COLO668 (cell line): ENCODE measurements at regions not wholly inside any gene's neighbourhood (a gene's known extent, or its start where the extent isn't known, plus 50 kb on each side); places are given as distances from the start of the nearest gene placed in this dataset.

Experiments
- DNase-seq: peaks from one replicate; lab custom pipeline; 2025; ENCODE audit not compliant: unreplicated experiment; lab: John Stamatoyannopoulos, UW

GRCh38 chr1:81496349-81496748, 304.4 kb upstream of the ADGRL2 start:
- no peak for DNase-seq

DNA sequence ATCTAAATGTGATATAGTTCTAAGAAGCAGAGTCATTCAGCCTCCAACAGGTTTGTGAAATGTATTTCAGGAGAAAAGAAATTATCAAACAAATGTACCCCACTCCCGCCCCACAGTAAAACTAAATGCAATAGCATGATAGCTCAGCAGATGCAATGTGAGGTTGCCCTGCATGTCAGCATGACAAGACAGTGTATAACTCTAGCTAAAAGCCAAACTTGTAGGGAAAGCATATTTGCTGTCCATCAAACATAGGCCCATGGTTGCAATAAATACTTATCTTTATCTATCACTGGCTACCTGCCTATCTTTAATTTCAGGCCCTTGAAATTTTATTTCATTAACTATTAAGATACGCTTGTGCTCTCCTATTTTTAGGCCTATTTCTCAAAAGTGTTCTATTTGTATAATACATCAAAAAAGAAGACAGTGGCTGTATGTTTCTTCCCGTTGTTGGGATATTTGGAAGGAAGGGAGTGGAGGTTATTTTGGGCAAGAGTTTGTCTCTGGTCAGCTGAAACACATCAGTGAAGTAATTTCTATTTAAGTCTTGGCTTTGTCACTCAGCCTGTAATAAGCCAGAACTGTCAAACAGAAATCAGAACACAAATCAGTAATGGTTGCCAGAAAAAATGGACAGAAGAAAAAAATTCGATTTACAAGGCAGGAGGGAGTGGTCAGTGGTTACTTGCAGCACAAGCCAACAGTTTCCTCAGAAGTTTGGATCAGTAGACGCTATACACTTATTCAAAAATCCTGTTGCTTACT, 307.4 kb upstream of the ADGRL2 start:
- no peak for DNase-seq

DNA sequence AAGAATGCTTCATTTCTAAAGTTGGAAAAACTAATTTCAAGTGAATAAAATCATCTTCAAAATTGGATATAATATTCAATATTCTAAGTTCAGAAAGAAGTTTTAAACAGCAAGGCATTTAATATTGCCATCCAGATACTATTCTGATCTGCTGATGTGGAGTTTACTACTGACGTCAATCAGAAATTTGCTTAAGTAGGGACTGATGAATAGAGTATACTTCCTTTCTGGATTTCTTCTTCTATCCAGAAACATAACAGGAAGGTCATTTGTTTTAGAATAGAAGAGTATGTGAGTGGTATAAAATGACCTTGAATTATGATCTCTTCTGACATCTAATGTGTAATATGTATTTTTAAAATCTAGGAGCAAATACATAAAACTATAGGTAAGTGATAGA, 308.1 kb upstream of the ADGRL2 start:
- no peak for DNase-seq

DNA sequence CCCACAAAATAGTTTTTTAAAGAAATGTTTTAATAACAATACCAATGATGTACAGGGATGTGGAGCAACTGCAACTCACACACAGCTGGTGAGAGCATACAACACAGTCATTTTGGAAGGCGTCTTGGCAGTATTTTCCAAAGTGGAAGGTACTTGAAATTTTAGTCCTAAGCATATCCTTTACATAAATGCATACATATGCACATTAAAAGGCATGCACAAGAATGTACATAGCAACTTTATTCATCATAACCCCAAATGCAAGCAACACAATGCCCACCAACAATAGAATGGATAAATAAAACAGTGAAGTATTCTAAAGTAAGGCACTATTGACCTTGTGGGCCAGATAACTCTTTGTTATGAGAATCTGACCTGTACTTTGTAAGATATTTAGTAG, 310.1 kb upstream of the ADGRL2 start:
- DNase-seq: no peak

GRCh38 chr1:81489372-81489934, 311.3 kb upstream of the ADGRL2 start:
- no peak for DNase-seq

- no peak for DNase-seq
Observed at GRCh38 chr1:81484284-81484683, 316.4 kb upstream of the ADGRL2 start.

- DNase-seq: no peak
Observed at GRCh38 chr1:81478219-81478618, 322.5 kb upstream of the ADGRL2 start.

DNA sequence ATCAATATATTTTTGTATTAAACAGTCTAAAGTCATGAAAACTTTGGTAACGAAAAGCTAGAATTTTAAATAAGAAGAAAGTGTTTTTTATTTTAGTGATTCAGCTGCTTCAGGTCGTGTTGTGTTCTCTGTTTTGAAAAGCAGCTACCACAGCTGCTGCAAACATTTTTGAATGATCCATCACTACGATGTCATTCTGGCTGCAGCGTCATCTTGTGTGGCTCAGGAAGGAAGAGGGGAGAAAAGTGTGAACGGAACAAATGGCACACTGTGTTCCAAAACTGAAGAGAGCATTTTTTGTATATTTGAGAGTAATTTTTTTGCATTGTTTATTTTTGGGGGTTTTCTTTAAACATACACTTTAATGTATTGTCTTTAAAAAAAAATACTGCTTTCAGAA, 323.0 kb upstream of the ADGRL2 start:
- no peak for DNase-seq

DNA sequence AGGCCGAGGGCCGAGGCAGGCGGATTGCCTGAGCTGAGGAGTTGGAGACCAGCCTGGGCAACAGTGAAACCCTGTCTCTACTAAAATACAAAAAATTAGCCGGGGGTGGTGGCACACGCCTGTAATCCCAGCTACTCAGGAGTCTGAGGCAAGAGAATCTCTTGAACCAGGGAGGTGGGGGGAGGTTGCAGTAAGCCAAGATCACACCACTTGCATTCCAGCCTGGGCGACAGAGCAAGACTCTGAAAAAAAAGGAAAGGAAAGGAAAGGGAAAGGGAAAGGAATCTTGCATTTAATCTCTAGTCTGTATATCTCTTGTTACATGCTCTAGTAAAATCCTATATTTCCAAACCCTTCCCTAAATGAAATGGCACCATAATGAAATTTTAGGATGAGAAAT, 328.3 kb upstream of the ADGRL2 start:
- no peak for DNase-seq

DNA sequence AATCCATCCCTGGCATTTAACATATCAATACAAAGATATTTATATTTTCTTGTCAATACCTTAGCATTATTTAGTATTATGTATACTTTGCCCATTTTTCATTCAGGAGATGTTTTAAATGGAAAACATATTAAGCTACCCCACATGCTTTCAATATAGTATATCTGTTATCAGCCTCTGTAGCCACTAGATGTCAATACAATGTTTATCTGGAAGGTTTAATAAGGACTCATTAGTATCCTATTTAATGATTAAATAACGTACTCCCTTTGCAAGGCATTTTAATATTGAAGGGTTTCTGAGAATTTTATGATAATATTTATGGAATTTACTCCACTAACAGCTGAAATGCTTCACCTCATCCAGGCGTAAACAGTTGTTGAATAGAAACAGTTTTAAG, 329.5 kb upstream of the ADGRL2 start:
- no peak for DNase-seq

GRCh38 chr1:81470275-81470674, 330.5 kb upstream of the ADGRL2 start:
- no peak for DNase-seq

- no peak for DNase-seq
Observed at GRCh38 chr1:81467383-81467782, 333.4 kb upstream of the ADGRL2 start.

- no peak for DNase-seq
Observed at GRCh38 chr1:81466961-81467360, 333.8 kb upstream of the ADGRL2 start.

GRCh38 chr1:81463936-81464837, 336.5 kb upstream of the ADGRL2 start:
- no peak for DNase-seq

- no peak for DNase-seq
Observed at GRCh38 chr1:81459043-81459442, 341.7 kb upstream of the ADGRL2 start.

- DNase-seq: no peak
Observed at GRCh38 chr1:81458186-81458585, 342.5 kb upstream of the ADGRL2 start.

- no peak for DNase-seq
Observed at GRCh38 chr1:81455481-81455880, 345.3 kb upstream of the ADGRL2 start.

DNA sequence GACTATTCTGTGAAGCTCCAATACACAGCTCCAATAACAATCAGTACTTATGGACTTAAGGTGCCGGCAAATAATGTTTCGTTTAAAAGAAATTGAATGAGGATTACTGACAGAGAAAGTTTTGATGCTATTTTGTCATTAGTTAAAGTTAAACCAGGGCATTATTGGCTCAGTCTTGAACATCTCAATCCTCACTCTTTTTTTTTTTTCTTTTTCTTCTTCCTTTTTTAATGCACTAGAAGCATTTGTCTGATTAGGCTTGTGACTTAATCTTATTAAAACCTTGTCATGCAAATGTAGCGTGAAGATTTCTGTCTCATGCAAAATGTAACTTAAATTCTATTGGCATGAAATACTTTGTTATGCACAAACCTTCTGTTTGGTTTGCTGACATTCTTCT, 346.8 kb upstream of the ADGRL2 start:
- no peak for DNase-seq

- DNase-seq: no peak
Observed at GRCh38 chr1:81453367-81453703, 347.4 kb upstream of the ADGRL2 start.

DNA sequence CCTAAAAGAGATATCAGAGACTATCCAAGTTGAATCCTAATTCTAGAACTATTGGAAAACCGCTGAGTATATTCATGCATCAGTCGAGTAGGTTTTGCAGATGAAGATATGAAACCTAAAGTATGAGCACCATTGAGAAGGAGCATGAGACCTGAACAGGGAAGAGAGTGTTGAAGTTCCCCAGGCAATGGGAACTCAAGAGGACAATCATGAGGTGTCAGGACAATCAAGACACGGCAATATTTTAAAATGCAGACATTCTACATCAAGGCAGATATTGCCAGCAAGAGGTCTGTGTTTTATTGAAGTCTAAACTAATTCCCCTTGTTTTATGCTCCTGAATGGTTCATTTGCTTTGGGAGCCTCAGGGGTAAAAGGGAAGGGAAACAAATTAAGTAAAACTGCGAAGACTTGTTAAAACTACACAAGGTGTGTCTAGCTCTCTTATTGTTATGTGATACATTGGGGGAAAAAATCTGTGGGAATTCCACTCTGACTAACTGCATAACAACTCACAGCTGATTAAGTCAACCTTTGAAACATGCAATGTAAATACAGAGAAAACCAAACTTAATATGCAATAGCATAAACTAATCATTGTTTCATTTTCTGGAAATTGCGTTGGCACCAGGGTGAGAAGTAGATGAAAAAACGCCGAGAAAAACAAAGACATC, 347.9 kb upstream of the ADGRL2 start:
- DNase-seq: no peak

DNA sequence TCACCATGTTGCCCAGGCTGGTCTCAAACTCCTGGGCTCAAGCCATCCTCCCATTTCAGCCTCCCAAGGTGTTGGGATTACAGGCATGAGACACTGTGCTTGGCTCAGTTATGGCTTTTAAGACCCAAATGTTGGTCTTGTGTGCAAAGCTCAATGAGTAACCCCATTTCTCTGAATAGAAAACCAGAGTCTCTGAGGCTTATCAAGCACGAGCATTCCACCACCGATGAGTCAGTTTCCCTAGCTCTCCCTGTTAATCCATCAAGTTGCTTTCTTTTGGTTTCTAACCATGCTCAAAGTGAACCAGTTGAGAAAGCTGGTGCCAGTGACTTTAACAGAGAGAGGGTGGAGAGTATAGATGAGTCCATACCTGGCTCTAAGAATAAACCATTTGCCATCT, 350.9 kb upstream of the ADGRL2 start:
- no peak for DNase-seq
